NCI-H1092 treated with DMSO at 0.1 percent for 48 hours (cell line): ENCODE measurements at regions not wholly inside any gene's neighbourhood (a gene's known extent, or its start where the extent isn't known, plus 50 kb on each side); places are given as distances from the start of the nearest gene placed in this dataset.

Experiments used
- DNase-seq: peaks from one replicate; lab custom pipeline; 2025; lab: John Stamatoyannopoulos, UW

- no peak for DNase-seq
These were observed 95.2 kb downstream of the PDGFA start for GRCh38 chr7:424301-424935.

- no peak for DNase-seq
These were observed 94.5 kb downstream of the PDGFA start for GRCh38 chr7:424961-425793.

GRCh38 chr7:425794-426188, 93.9 kb downstream of the PDGFA start:
- no peak for DNase-seq

- no peak for DNase-seq
These were observed 93.1 kb downstream of the PDGFA start for GRCh38 chr7:426510-426909.

GRCh38 chr7:427506-428103, 92.0 kb downstream of the PDGFA start:
- DNase-seq = no peak

GRCh38 chr7:428387-428786, 91.3 kb downstream of the PDGFA start:
- DNase-seq = no peak

- DNase-seq = no peak
These were observed 90.5 kb downstream of the PDGFA start for GRCh38 chr7:428927-429827.

GRCh38 chr7:429828-430180, 89.8 kb downstream of the PDGFA start:
- no peak for DNase-seq

GRCh38 chr7:431041-431440, 88.6 kb downstream of the PDGFA start:
- no peak for DNase-seq

GRCh38 chr7:431658-432111, 88.0 kb downstream of the PDGFA start:
- DNase-seq = no peak

GRCh38 chr7:432256-432655, 87.4 kb downstream of the PDGFA start:
- DNase-seq = no peak

GRCh38 chr7:432933-433332, 86.7 kb downstream of the PDGFA start:
- no peak for DNase-seq

GRCh38 chr7:433558-433957, 86.1 kb downstream of the PDGFA start:
- DNase-seq = no peak

- no peak for DNase-seq
These were observed 84.6 kb downstream of the PDGFA start for GRCh38 chr7:434891-435629.

GRCh38 chr7:435630-436366, 83.8 kb downstream of the PDGFA start:
- DNase-seq = no peak

GRCh38 chr7:436367-437128, 83.1 kb downstream of the PDGFA start:
- no peak for DNase-seq

GRCh38 chr7:437329-438251, 82.1 kb downstream of the PDGFA start:
- no peak for DNase-seq

- no peak for DNase-seq
These were observed 81.3 kb downstream of the PDGFA start for GRCh38 chr7:438361-438760.

GRCh38 chr7:438916-439315, 80.7 kb downstream of the PDGFA start:
- no peak for DNase-seq
